A549 (cell line): ENCODE measurements at regions not wholly inside any gene's neighbourhood (a gene's known extent, or its start where the extent isn't known, plus 50 kb on each side); places are given as distances from the start of the nearest gene placed in this dataset.

ENCODE experiments used
- ATAC-seq, 2 experiments: fragments of 200-7000 bp in 1 of 2; fragments of >200 bp in 1 of 2; cut with Nextera tagmentation in 1 of 2; cut with Tn5 transposase in 1 of 2; 3 replicates each; pipeline versions ENCODE4 v1.8.0 to v1.9.1; 2018 to 2020; ENCODE audit warnings: mild to moderate bottlenecking in 1 of 2, moderate library complexity in 1 of 2
- CTCF ChIA-PET: fragments of 300-600 bp; sonication (Branson Sonifier 250); formaldehyde crosslinking; extraction: SDS; loops from one replicate; lab custom pipeline; 2021; ENCODE audit warnings: antibody characterized with exemption, inconsistent platforms; lab: Yijun Ruan, JAX
- POLR2A ChIA-PET: fragments of 350-600 bp; formaldehyde crosslinking; extraction: SDS; loops from one replicate; lab custom pipeline; 2021; ENCODE audit warnings: antibody characterized with exemption, inconsistent platforms; lab: Yijun Ruan, JAX
- DNase-seq, 2 experiments: peaks; one replicate each; pipeline versions ENCODE4 v3.0.0 to v3.0.0-alpha.2; 2011 to 2016; ENCODE audit warnings: low read depth in 1 of 2, low spot score in 1 of 2
- FAIRE-seq: peaks from 2 replicates; lab custom pipeline; 2011; peaks lifted over from hg19 to GRCh38; lab: Jason Lieb, UNC
- H3K27ac ChIP-seq, 2 experiments: fragments of >200 bp; sonication (Bioruptor Twin); formaldehyde crosslinking; 3 replicates each; pipeline ENCODE4 v1.5.1; 2016 to 2017
- H3K4me1 ChIP-seq: fragments of >200 bp; sonication (Bioruptor Twin); formaldehyde crosslinking; 3 replicates; pipeline ENCODE4 v1.6.1; 2016
- H3K4me2 ChIP-seq: fragments of >200 bp; sonication (Bioruptor Twin); formaldehyde crosslinking; 3 replicates; pipeline ENCODE4 v1.6.1; 2016
- H3K4me3 ChIP-seq: fragments of >200 bp; sonication (Bioruptor Twin); formaldehyde crosslinking; 3 replicates; pipeline ENCODE4 v1.5.1; 2016
- H3K9me3 ChIP-seq: fragments of >200 bp; sonication (Bioruptor Twin); formaldehyde crosslinking; 3 replicates; pipeline ENCODE4 v1.6.1; 2016
- BHLHE40 ChIP-seq: IDR thresholded peaks from 2 replicates; pipeline ENCODE4 v1.6.1; 2012; ENCODE audit warnings: low read depth, low read length, inconsistent platforms
- CBX2 ChIP-seq: fragments of 200-600 bp; sonication (generic); IDR thresholded peaks from 2 replicates; pipeline ENCODE4 v1.6.1; 2016; ENCODE audit warnings: low read depth, mild to moderate bottlenecking, borderline replicate concordance
- CBX8 ChIP-seq: fragments of 200-600 bp; sonication (generic); IDR thresholded peaks from 2 replicates; pipeline ENCODE4 v1.6.1; 2016
- CTCF ChIP-seq: fragments of >200 bp; sonication (Bioruptor Twin); formaldehyde crosslinking; IDR thresholded peaks from 3 replicates; pipeline ENCODE4 v1.5.1; 2016
- E2F6 ChIP-seq: IDR thresholded peaks from 2 replicates; pipeline ENCODE4 v1.6.1; 2012; ENCODE audit warnings: low read depth, borderline replicate concordance
- EHMT2 ChIP-seq: fragments of 200-600 bp; sonication (generic); IDR thresholded peaks from 2 replicates; pipeline ENCODE4 v1.6.1; 2016; ENCODE audit warnings: antibody characterized with exemption, low read depth, mild to moderate bottlenecking, moderate library complexity
- EP300 ChIP-seq, 2 experiments: fragments of >200 bp; sonication (Bioruptor Twin); formaldehyde crosslinking; IDR thresholded peaks; 2 replicates in 1 of 2; 3 replicates in 1 of 2; pipeline ENCODE4 v1.6.1; 2016 to 2017
- FOSB ChIP-seq: fragments of 250-450 bp; sonication (Bioruptor Pico); IDR thresholded peaks from 2 replicates; pipeline ENCODE4 v1.5.0; 2020; ENCODE audit warnings: mild to moderate bottlenecking, moderate library complexity
- FOSL2 ChIP-seq, 2 experiments: fragments of 450-650 bp in 1 of 2; fragments of >200 bp in 1 of 2; sonication (Bioruptor Twin) in 1 of 2; formaldehyde crosslinking; IDR thresholded peaks; 2 replicates each; pipeline versions ENCODE4 v1.5.0 to v1.6.1; 2016 to 2020; ENCODE audit warnings: mild to moderate bottlenecking in 1 of 2, moderate library complexity in 1 of 2
- GATA3 ChIP-seq: IDR thresholded peaks from 2 replicates; pipeline ENCODE4 v1.6.1; 2012; ENCODE audit warnings: borderline replicate concordance
- HES2 ChIP-seq: fragments of >200 bp; sonication (Bioruptor Twin); formaldehyde crosslinking; IDR thresholded peaks from 2 replicates; pipeline ENCODE4 v1.6.1; 2016
- HMGXB4 ChIP-seq: fragments of 250-450 bp; sonication (Bioruptor Pico); IDR thresholded peaks from 2 replicates; pipeline ENCODE4 v1.5.0; 2021; ENCODE audit warnings: mild to moderate bottlenecking, moderate library complexity, borderline replicate concordance
- HOXA7 ChIP-seq: fragments of 250-450 bp; sonication (Bioruptor Pico); IDR thresholded peaks from 2 replicates; pipeline ENCODE4 v1.5.0; 2020; ENCODE audit warnings: mild to moderate bottlenecking, moderate library complexity
- HOXB13 ChIP-seq: fragments of 250-450 bp; sonication (Bioruptor Pico); IDR thresholded peaks from 2 replicates; pipeline ENCODE4 v1.5.0; 2020; ENCODE audit warnings: low read depth, mild to moderate bottlenecking, moderate library complexity
- HOXB5 ChIP-seq: fragments of 250-450 bp; sonication (Bioruptor Pico); IDR thresholded peaks from 2 replicates; pipeline ENCODE4 v1.5.0; 2020; ENCODE audit warnings: mild to moderate bottlenecking, moderate library complexity
- JUN ChIP-seq, 2 experiments: fragments of >200 bp; sonication (Bioruptor Twin); formaldehyde crosslinking; IDR thresholded peaks; 2 replicates in 1 of 2; 3 replicates in 1 of 2; pipeline ENCODE4 v1.6.1; 2016 to 2017
- KDM5A ChIP-seq: fragments of 200-600 bp; sonication (generic); IDR thresholded peaks from 2 replicates; pipeline ENCODE4 v1.6.1; 2016; ENCODE audit warnings: antibody characterized with exemption, mild to moderate bottlenecking
- MYC ChIP-seq: IDR thresholded peaks from 2 replicates; pipeline ENCODE4 v1.6.1; 2012; ENCODE audit warnings: mild to moderate bottlenecking, inconsistent platforms, low read length, improper control_type of control experiment, borderline replicate concordance
- NPAS2 ChIP-seq: fragments of 250-450 bp; sonication (Bioruptor Pico); IDR thresholded peaks from 2 replicates; pipeline ENCODE4 v1.8.0; 2022; ENCODE audit warnings: mild to moderate bottlenecking, moderate library complexity, borderline replicate concordance
- PHF8 ChIP-seq: fragments of 200-600 bp; sonication (generic); IDR thresholded peaks from 2 replicates; pipeline ENCODE4 v1.6.1; 2016; ENCODE audit warnings: low read depth, mild to moderate bottlenecking, antibody characterized with exemption, moderate library complexity, borderline replicate concordance
- POLR2A ChIP-seq: IDR thresholded peaks from 2 replicates; pipeline ENCODE4 v1.6.1; 2012; ENCODE audit warnings: mild to moderate bottlenecking, low read length
- RAD21 ChIP-seq, 2 experiments: fragments of >200 bp in 1 of 2; sonication (Bioruptor Twin) in 1 of 2; formaldehyde crosslinking in 1 of 2; IDR thresholded peaks in 1 of 2; conservative IDR thresholded peaks in 1 of 2; 2 replicates in 1 of 2; 3 replicates in 1 of 2; pipeline ENCODE4 v1.6.1; 2012 to 2018; ENCODE audit warnings: inconsistent platforms in 1 of 2
- RCOR1 ChIP-seq: fragments of 150-350 bp; IDR thresholded peaks from 2 replicates; pipeline ENCODE4 v1.6.1; 2014; ENCODE audit warnings: antibody characterized with exemption, low read length, low read depth
- RNF2 ChIP-seq: fragments of 200-600 bp; sonication (generic); IDR thresholded peaks from 2 replicates; pipeline ENCODE4 v1.6.1; 2016; ENCODE audit warnings: low read depth, mild to moderate bottlenecking, antibody characterized with exemption, moderate library complexity, borderline replicate concordance
- SMC3 ChIP-seq: fragments of >200 bp; sonication (Bioruptor Twin); formaldehyde crosslinking; IDR thresholded peaks from 3 replicates; pipeline ENCODE4 v1.6.1; 2018; ENCODE audit warnings: inconsistent platforms
- TFCP2L1 ChIP-seq: fragments of 250-450 bp; sonication (Bioruptor Pico); IDR thresholded peaks from 2 replicates; pipeline ENCODE4 v1.5.0; 2021; ENCODE audit warnings: mild to moderate bottlenecking
- WGBS: methylation state at CpG from one replicate; pipeline ENCODE4 v1.1.6; 2017; ENCODE audit errors: missing lambda C conversion rate; 5-methylcytosine and 5-hydroxymethylcytosine counted together

- Histone ChIP-seq H3K4me1 (no peaks in the 10 kb centered on the region), H3K4me2 (no peak overlapping the region), H3K4me3 (no peak overlapping the region), H3K9me3 (no peaks in the 10 kb centered on the region), H3K27ac (no peak overlapping the region)
- TF ChIP-seq POLR2A = no peak
- no peak for TF ChIP-seq RAD21 (conservative IDR thresholded peaks at IDR 0.05 in 1 of 2, IDR thresholded peaks at IDR 0.05 in 1 of 2)
- no peak for TF ChIP-seq RCOR1
- no peak for TF ChIP-seq NPAS2 (CRISPR knock-in tag)
- no peak for ATAC-seq
- no peak for DNase-seq
- WGBS = 29% methylated on average over 1 of the region's 1 CpG
- POLR2A ChIA-PET = no interaction called here
- no peak for FAIRE-seq
- CTCF ChIA-PET = no interaction called here
These were observed 137.7 kb upstream of the EOMES start for GRCh38 chr3:27859821-27860220.

GRCh38 chr3:27861046-27862036, 139.2 kb upstream of the EOMES start:
- WGBS = 38% methylated on average over 6 of the region's 6 CpGs
- TF ChIP-seq JUN (IDR thresholded peaks at IDR 0.05) (no peak), HOXB5 (CRISPR knock-in tag) (no peak), FOSL2 (IDR thresholded peaks at IDR 0.05) (no peak), FOSL2 (CRISPR knock-in tag; IDR thresholded peaks at IDR 0.05) (no peak), HOXA7 (CRISPR knock-in tag) (no peak), HOXB13 (CRISPR knock-in tag) (no peak), RNF2 (no peak), GATA3 (no peak), SMC3 (no peak), CBX2 (no peak)
- ChIA-PET CTCF (no interaction called here), POLR2A (no interaction called here)
- H3K27ac ChIP-seq = no peak overlapping the region
- H3K4me2 ChIP-seq = no peak overlapping the region
- no peaks in the 10 kb centered on the region for H3K9me3 ChIP-seq
- H3K4me1 ChIP-seq = no peaks in the 10 kb centered on the region
- no peak overlapping the region for H3K4me3 ChIP-seq
- FAIRE-seq (no peak), DNase-seq (no peak), ATAC-seq (no peak)

GRCh38 chr3:27865731-27866130, 143.6 kb upstream of the EOMES start:
- ATAC-seq (no peak), FAIRE-seq (no peak)
- no peaks in the 10 kb centered on the region for H3K4me1 ChIP-seq
- no peak for TF ChIP-seq HOXA7 (CRISPR knock-in tag)
- TF ChIP-seq, all 56 proteins: peak for 0
- CTCF ChIA-PET = no interaction called here
- POLR2A ChIA-PET = no interaction called here
- H3K4me3 ChIP-seq = no peak overlapping the region
- H3K27ac ChIP-seq = no peak overlapping the region
- DNase-seq = no peak
- no peak overlapping the region for H3K4me2 ChIP-seq
- H3K9me3 ChIP-seq = no peaks in the 10 kb centered on the region; the same call in 1 of the 3 replicates

GRCh38 chr3:27869152-27869551, 147.0 kb upstream of the EOMES start:
- H3K4me1 ChIP-seq = no peaks in the 10 kb centered on the region
- ATAC-seq (no peak), DNase-seq (no peak), FAIRE-seq (no peak)
- no peak overlapping the region for H3K27ac ChIP-seq
- POLR2A ChIA-PET = no interaction called here
- CTCF ChIA-PET = interaction anchor here (1.2 to 1.7 kb wide), 2 partner anchors 10 to 94 kb away, joined by 3 to 4 read pairs; no protein-coding TSS in a partner anchor
- no peaks in the 10 kb centered on the region; the same call in 1 of the 3 replicates for H3K9me3 ChIP-seq
- H3K4me2 ChIP-seq = no peak overlapping the region
- H3K4me3 ChIP-seq = no peak overlapping the region
- TF ChIP-seq CBX8 = no peak
- no peak for TF ChIP-seq HES2
- TF ChIP-seq CBX2 = no peak
- no peak for TF ChIP-seq KDM5A
- TF ChIP-seq EP300 (IDR thresholded peaks at IDR 0.05) = no peak
- no peak for TF ChIP-seq PHF8
- TF ChIP-seq HMGXB4 (CRISPR knock-in tag) = no peak
- no peak for TF ChIP-seq MYC
- TF ChIP-seq HOXA7 (CRISPR knock-in tag) = no peak
- TF ChIP-seq EHMT2 = no peak
- TF ChIP-seq E2F6 = no peak
- TF ChIP-seq FOSB = no peak
- no peak for TF ChIP-seq BHLHE40
- TF ChIP-seq CTCF = no peak
- no peak for TF ChIP-seq TFCP2L1 (CRISPR knock-in tag)
- TF ChIP-seq FOSL2 (IDR thresholded peaks at IDR 0.05) = no peak
- no peak for TF ChIP-seq FOSL2 (CRISPR knock-in tag; IDR thresholded peaks at IDR 0.05)
